IMR-90 (cell line): ENCODE measurements at regions not wholly inside any gene's neighbourhood (a gene's known extent, or its start where the extent isn't known, plus 50 kb on each side); places are given as distances from the start of the nearest gene placed in this dataset.
A peak's percentile ranks its signal among the peaks of the same experiment; 100 is the strongest.

Experiments
- ATAC-seq: fragments of 200-7000 bp; cut with Tn5 transposase; 2 replicates; pipeline ENCODE4 v1.9.1; 2020; ENCODE audit warnings: low read depth, mild to moderate bottlenecking, moderate library complexity
- BruUV-seq: library from RNA; stranded (reverse); fragments of 400-500 nt; replicated peaks from 2 replicates; lab custom pipeline; 2021; lab: Mats Ljungman, UMichigan
- CTCF ChIA-PET: fragments of 300-600 bp; formaldehyde crosslinking; extraction: SDS; loops from one replicate; lab custom pipeline; 2021; ENCODE audit warnings: antibody characterized with exemption; lab: Yijun Ruan, JAX
- POLR2A ChIA-PET: fragments of 300-600 bp; sonication (Branson Sonifier 250); formaldehyde crosslinking; loops from one replicate; lab custom pipeline; 2022; ENCODE audit warnings: antibody characterized with exemption; ENCODE audit not compliant: unreplicated experiment; lab: Charles Lee
- DNase-seq: peaks from one replicate; pipeline ENCODE4 v3.0.0; 2013
- H2AFZ ChIP-seq: replicated peaks from 2 replicates; pipeline ENCODE3; 2013; ENCODE audit warnings: low read length, mild to moderate bottlenecking; ENCODE audit not compliant: poor library complexity
- H2AK5ac ChIP-seq: 2 replicates; pipeline ENCODE4 v1.6.1; 2013; ENCODE audit warnings: low read depth, low read length, inconsistent platforms
- H2AK9ac ChIP-seq: replicated peaks from 2 replicates; pipeline ENCODE3; 2013; ENCODE audit warnings: mild to moderate bottlenecking, low read depth, low read length, moderate library complexity; ENCODE audit not compliant: poor library complexity
- H2BK120ac ChIP-seq: 2 replicates; pipeline ENCODE4 v1.6.1; 2013; ENCODE audit warnings: low read depth, low read length, inconsistent platforms
- H2BK15ac ChIP-seq: 3 replicates; pipeline ENCODE4 v1.6.1; 2013; ENCODE audit warnings: low read depth, low read length, inconsistent platforms
- H2BK20ac ChIP-seq: 2 replicates; pipeline ENCODE4 v1.6.1; 2013; ENCODE audit warnings: low read depth, mild to moderate bottlenecking, inconsistent platforms, low read length, moderate library complexity
- H2BK5ac ChIP-seq: 2 replicates; pipeline ENCODE4 v1.6.1; 2013; ENCODE audit warnings: mild to moderate bottlenecking, low read depth, low read length, inconsistent platforms; ENCODE audit not compliant: poor library complexity, severe bottlenecking
- H3K14ac ChIP-seq: replicated peaks from 2 replicates; pipeline ENCODE4 v1.6.1; 2013; ENCODE audit warnings: low read depth, low read length, inconsistent platforms
- H3K18ac ChIP-seq: 2 replicates; pipeline ENCODE4 v1.6.1; 2013; ENCODE audit warnings: low read depth, low read length, control low read depth
- H3K23ac ChIP-seq: 2 replicates; pipeline ENCODE4 v1.6.1; 2013; ENCODE audit warnings: low read depth, low read length, inconsistent platforms
- H3K27ac ChIP-seq: 2 replicates; pipeline ENCODE4 v1.5.1; 2013; ENCODE audit warnings: mild to moderate bottlenecking, control low read depth, low read length; ENCODE audit not compliant: insufficient read depth
- H3K27me3 ChIP-seq: 2 replicates; pipeline ENCODE4 v1.6.1; 2013; ENCODE audit warnings: low read length; ENCODE audit not compliant: control insufficient read depth, insufficient read depth
- H3K36me3 ChIP-seq: 2 replicates; pipeline ENCODE4 v1.6.1; 2013; ENCODE audit warnings: low read length, mixed read lengths; ENCODE audit not compliant: control insufficient read depth, insufficient read depth
- H3K4ac ChIP-seq: 2 replicates; pipeline ENCODE4 v1.6.1; 2013; ENCODE audit warnings: low read depth, low read length, inconsistent platforms
- H3K4me1 ChIP-seq: 2 replicates; pipeline ENCODE4 v1.6.1; 2013; ENCODE audit warnings: low read length, mixed read lengths; ENCODE audit not compliant: control insufficient read depth, insufficient read depth
- H3K4me2 ChIP-seq: 2 replicates; pipeline ENCODE4 v1.6.1; 2013; ENCODE audit warnings: low read depth, mild to moderate bottlenecking, control low read depth, low read length, moderate library complexity
- H3K4me3 ChIP-seq: 2 replicates; pipeline ENCODE4 v1.5.1; 2013; ENCODE audit warnings: low read depth, mild to moderate bottlenecking, control low read depth, low read length, moderate library complexity; ENCODE audit not compliant: insufficient read depth
- H3K56ac ChIP-seq: 2 replicates; pipeline ENCODE4 v1.6.1; 2013; ENCODE audit warnings: low read length, inconsistent platforms; ENCODE audit not compliant: insufficient read depth; ENCODE audit errors: extremely low read depth
- H3K79me1 ChIP-seq, 2 experiments: 2 replicates each; pipeline ENCODE4 v1.6.1; 2013; ENCODE audit warnings: low read length in 2 of 2, inconsistent platforms in 1 of 2, low read depth in 1 of 2
- H3K9ac ChIP-seq: 2 replicates; pipeline ENCODE4 v1.6.1; 2013; ENCODE audit warnings: low read depth, low read length, control low read depth
- H3K9me1 ChIP-seq: 2 replicates; pipeline ENCODE4 v1.6.1; 2013; ENCODE audit warnings: low read length, inconsistent platforms; ENCODE audit not compliant: insufficient read depth
- H3K9me3 ChIP-seq: 2 replicates; pipeline ENCODE4 v1.6.1; 2013; ENCODE audit warnings: low read length; ENCODE audit not compliant: control insufficient read depth, insufficient read depth
- H4K20me1 ChIP-seq: 2 replicates; pipeline ENCODE4 v1.6.1; 2013; ENCODE audit warnings: low read length, inconsistent platforms; ENCODE audit not compliant: insufficient read depth
- H4K5ac ChIP-seq: 2 replicates; pipeline ENCODE4 v1.6.1; 2013; ENCODE audit warnings: mild to moderate bottlenecking, low read depth, low read length, control low read depth
- H4K8ac ChIP-seq, 2 experiments: 2 replicates each; pipeline ENCODE4 v1.6.1; 2013; ENCODE audit warnings: low read depth in 2 of 2, low read length in 2 of 2, control low read depth in 1 of 2, inconsistent platforms in 1 of 2
- H4K91ac ChIP-seq: 2 replicates; pipeline ENCODE4 v1.6.1; 2013; ENCODE audit warnings: low read depth, low read length, inconsistent platforms; ENCODE audit not compliant: insufficient read depth
- MAFK ChIP-seq: IDR thresholded peaks from 2 replicates; pipeline ENCODE4 v1.6.1; 2012; ENCODE audit warnings: low read depth, low read length, improper control_type of control experiment
- RAD21 ChIP-seq: IDR thresholded peaks from 2 replicates; pipeline ENCODE4 v1.6.1; 2012; ENCODE audit warnings: low read length, improper control_type of control experiment
- RFX5 ChIP-seq: IDR thresholded peaks from 2 replicates; pipeline ENCODE4 v1.8.0; 2012; ENCODE audit warnings: low read depth, mild to moderate bottlenecking, low read length, moderate library complexity
- WGBS, 2 experiments: methylation state at CpG; one replicate each; pipeline versions ENCODE4 v1.1.5 to v1.1.7; 2013; ENCODE audit warnings: missing lambda C conversion rate in 2 of 2; ENCODE audit not compliant: insufficient read length in 1 of 2; ENCODE audit errors: extremely low coverage in 2 of 2; 5-methylcytosine and 5-hydroxymethylcytosine counted together
- dilution Hi-C: fragments of 300-500 bp; cut with HindIII; formaldehyde crosslinking; loops from one replicate; pipeline ENCODE4 v1.14.3; 2018; ENCODE audit warnings: low sequenced_read_pairs; ENCODE audit not compliant: unreplicated experiment
- in situ Hi-C: fragments of 300-500 bp; cut with MboI; formaldehyde crosslinking; loops from 3 replicates; pipeline ENCODE4 v1.14.3; 2019; ENCODE audit warnings: low sequenced_read_pairs, inconsistent platforms, mixed read lengths
- intact Hi-C: fragments of 100-400 bp; cut with micrococcal nuclease; formaldehyde crosslinking; loops from 2 replicates; pipeline ENCODE4 v1.10.0; 2022

GRCh38 chr16:56120447-56121155, 70.7 kb upstream of the GNAO1 start:
- in situ Hi-C loops: no loop called here

More at GRCh38 chr16:56120447-56121155, 70.7 kb upstream of the GNAO1 start:
- H3K9me3 ChIP-seq: no peaks in the 10 kb centered on the region
- no peak overlapping the region for H3K56ac ChIP-seq
- no peaks in the 10 kb centered on the region for H4K20me1 ChIP-seq
- H3K27ac ChIP-seq: no peak overlapping the region
- no peak overlapping the region for H3K4me2 ChIP-seq
- H2BK5ac ChIP-seq: no peak overlapping the region
- DNase-seq (no peak), ATAC-seq (no peak)
- no peak overlapping the region for H3K18ac ChIP-seq
- no peak overlapping the region for H2BK120ac ChIP-seq
- H3K9ac ChIP-seq: no peak overlapping the region
- no peak overlapping the region for H3K14ac ChIP-seq
- no peak overlapping the region for H4K8ac ChIP-seq
- H2AK5ac ChIP-seq: no peak overlapping the region
- H4K91ac ChIP-seq: no peak overlapping the region
- no peaks in the 10 kb centered on the region for H3K36me3 ChIP-seq
- no peak overlapping the region for H2BK20ac ChIP-seq
- H3K9me1 ChIP-seq: no peaks in the 10 kb centered on the region
- H4K5ac ChIP-seq: no peak overlapping the region
- H3K4ac ChIP-seq: no peak overlapping the region
- TF ChIP-seq MAFK (peak; percentile 80), RFX5 (no peak), RAD21 (no peak)
- no CpG with 5 or more reads among the region's 3 CpGs for WGBS, 2 experiments
- BruUV-seq: no TSS peak
- no peak overlapping the region for H2AK9ac ChIP-seq
- H3K27me3 ChIP-seq: no peaks in the 10 kb centered on the region
- no peak overlapping the region for H2AFZ ChIP-seq
- H3K23ac ChIP-seq: no peak overlapping the region
- no peak overlapping the region for H2BK15ac ChIP-seq
- H3K79me1 ChIP-seq: no peaks in the 10 kb centered on the region
- dilution Hi-C loops: no loop called here
- no peak overlapping the region for H3K4me3 ChIP-seq
- intact Hi-C loops: no loop called here
- CTCF ChIA-PET: no interaction called here
- H3K4me1 ChIP-seq: no peaks in the 10 kb centered on the region
- POLR2A ChIA-PET: no interaction called here
